Activated T-cell treated with anti-CD3 and anti-CD28 coated beads, Interleukin-2, amount 50 U/mL, for 72 hours (primary cell): ENCODE measurements at regions not wholly inside any gene's neighbourhood (a gene's known extent, or its start where the extent isn't known, plus 50 kb on each side); places are given as distances from the start of the nearest gene placed in this dataset.
A peak's percentile ranks its signal among the peaks of the same experiment; 100 is the strongest.

Experiments
- ATAC-seq, 2 donors: fragments of 150-1000 bp; cut with Tn5 transposase; replicated peaks in 1 of 2; 2 replicates each; pipeline ENCODE4 v1.10.0; 2021; ENCODE audit warnings: moderate library complexity in 2 of 2, mild to moderate bottlenecking in 1 of 2
- DNase-seq, 2 donors: peaks; one replicate each; pipeline ENCODE4 v3.0.0; 2021 to 2022; ENCODE audit warnings: mixed read lengths in 1 of 2
- H3K27ac Mint-ChIP-seq: one replicate; pipeline ENCODE4 v1.8.0; 2022; ENCODE audit warnings: mild to moderate bottlenecking, moderate library complexity, mixed read lengths
- H3K27me3 Mint-ChIP-seq: one replicate; pipeline ENCODE4 v1.8.0; 2022; ENCODE audit warnings: low read depth, mixed read lengths
- H3K36me3 Mint-ChIP-seq, 2 donors: one replicate each; pipeline ENCODE4 v1.8.0; 2022; ENCODE audit warnings: mixed read lengths in 2 of 2, mild to moderate bottlenecking in 1 of 2; ENCODE audit not compliant: insufficient read depth in 2 of 2
- H3K4me1 Mint-ChIP-seq: one replicate; pipeline ENCODE4 v1.8.0; 2022; ENCODE audit warnings: low read depth, mixed read lengths
- H3K4me3 Mint-ChIP-seq, 2 donors: one replicate each; pipeline ENCODE4 v1.8.0; 2022; ENCODE audit warnings: mild to moderate bottlenecking in 2 of 2, mixed read lengths in 2 of 2, moderate library complexity in 2 of 2
- H3K9me3 Mint-ChIP-seq, 2 donors: one replicate each; pipeline ENCODE4 v1.8.0; 2022; ENCODE audit warnings: mixed read lengths in 2 of 2

GRCh38 chr1:95561346-95561745 is 327.3 kb downstream of the RWDD3 start:
- no peak overlapping the region for H3K27ac Mint-ChIP-seq
- ATAC-seq (no peak), DNase-seq (no peak)
- peaks cover 8 to 12% of the 10 kb centered on the region in 2 donors for H3K9me3 Mint-ChIP-seq
- H3K4me1 Mint-ChIP-seq: no peaks in the 10 kb centered on the region
- no peak overlapping the region for H3K4me3 Mint-ChIP-seq
- H3K36me3 Mint-ChIP-seq: peaks cover 0 to 5% of the 10 kb centered on the region in 2 donors
- no peaks in the 10 kb centered on the region for H3K27me3 Mint-ChIP-seq

- no peak overlapping the region for H3K27ac Mint-ChIP-seq
- no peak overlapping the region for H3K4me3 Mint-ChIP-seq
- H3K4me1 Mint-ChIP-seq: no peaks in the 10 kb centered on the region
- DNase-seq (no peak), ATAC-seq (no peak)
- peaks cover 0 to 5% of the 10 kb centered on the region in 2 donors for H3K36me3 Mint-ChIP-seq
- peaks cover 8 to 11% of the 10 kb centered on the region in 2 donors for H3K9me3 Mint-ChIP-seq
- H3K27me3 Mint-ChIP-seq: no peaks in the 10 kb centered on the region
Observed at GRCh38 chr1:95562230-95562629, 328.2 kb downstream of the RWDD3 start.

GRCh38 chr1:95572002-95572401 is 338.0 kb downstream of the RWDD3 start:
- no peaks in the 10 kb centered on the region for H3K4me1 Mint-ChIP-seq
- H3K9me3 Mint-ChIP-seq: peaks cover 5 to 7% of the 10 kb centered on the region in 2 donors
- no peak overlapping the region for H3K4me3 Mint-ChIP-seq
- ATAC-seq (no peak), DNase-seq (no peak)
- no peak overlapping the region for H3K27ac Mint-ChIP-seq
- H3K27me3 Mint-ChIP-seq: no peaks in the 10 kb centered on the region
- H3K36me3 Mint-ChIP-seq: no peaks in the 10 kb centered on the region

- H3K9me3 Mint-ChIP-seq: peaks cover 5 to 9% of the 10 kb centered on the region in 2 donors
- H3K4me3 Mint-ChIP-seq: no peak overlapping the region
- no peaks in the 10 kb centered on the region for H3K27me3 Mint-ChIP-seq
- no peak overlapping the region for H3K27ac Mint-ChIP-seq
- H3K4me1 Mint-ChIP-seq: no peaks in the 10 kb centered on the region
- ATAC-seq (no peak), DNase-seq (no peak)
- no peaks in the 10 kb centered on the region for H3K36me3 Mint-ChIP-seq
Observed at GRCh38 chr1:95572962-95573361, 339.0 kb downstream of the RWDD3 start.

GRCh38 chr1:95575291-95575690 is 341.3 kb downstream of the RWDD3 start:
- Mint-ChIP-seq H3K4me1 (no peaks in the 10 kb centered on the region), H3K27me3 (no peaks in the 10 kb centered on the region), H3K4me3 (no peak overlapping the region), H3K9me3 (peaks cover 7 to 9% of the 10 kb centered on the region in 2 donors), H3K36me3 (no peaks in the 10 kb centered on the region), H3K27ac (no peak overlapping the region)
- ATAC-seq (no peak), DNase-seq (no peak)

- Mint-ChIP-seq H3K4me1 (no peaks in the 10 kb centered on the region), H3K36me3 (no peaks in the 10 kb centered on the region), H3K27ac (no peak overlapping the region), H3K27me3 (no peaks in the 10 kb centered on the region), H3K4me3 (no peak overlapping the region), H3K9me3 (peaks cover 7 to 13% of the 10 kb centered on the region in 2 donors)
- no peak for ATAC-seq
- no peak for DNase-seq
Observed at GRCh38 chr1:95578462-95578861, 344.5 kb downstream of the RWDD3 start.

GRCh38 chr1:95582191-95582590 is 348.2 kb downstream of the RWDD3 start:
- H3K4me3 Mint-ChIP-seq: no peak overlapping the region
- DNase-seq: no peak
- H3K27ac Mint-ChIP-seq: no peak overlapping the region
- no peak for ATAC-seq
- H3K4me1 Mint-ChIP-seq: no peaks in the 10 kb centered on the region
- H3K9me3 Mint-ChIP-seq: peaks cover 2 to 6% of the 10 kb centered on the region in 2 donors
- H3K36me3 Mint-ChIP-seq: no peaks in the 10 kb centered on the region
- no peaks in the 10 kb centered on the region for H3K27me3 Mint-ChIP-seq

GRCh38 chr1:95582746-95583145 is 348.7 kb downstream of the RWDD3 start:
- ATAC-seq: no peak
- Mint-ChIP-seq H3K27ac (no peak overlapping the region), H3K4me3 (no peak overlapping the region)

GRCh38 chr1:95583661-95584210 is 349.7 kb downstream of the RWDD3 start:
- Mint-ChIP-seq H3K9me3 (peaks cover 2 to 7% of the 10 kb centered on the region in 2 donors), H3K27me3 (no peaks in the 10 kb centered on the region), H3K36me3 (no peaks in the 10 kb centered on the region), H3K4me3 (no peak overlapping the region), H3K27ac (no peak overlapping the region), H3K4me1 (no peaks in the 10 kb centered on the region)
- no peak for DNase-seq
- ATAC-seq: no peak

More at GRCh38 chr1:95582746-95583145, 348.7 kb downstream of the RWDD3 start:
- Mint-ChIP-seq H3K9me3 (peaks cover 2 to 4% of the 10 kb centered on the region in 2 donors), H3K4me1 (no peaks in the 10 kb centered on the region), H3K27me3 (no peaks in the 10 kb centered on the region), H3K36me3 (no peaks in the 10 kb centered on the region)
- no peak for DNase-seq

- ATAC-seq: no peak
- Mint-ChIP-seq H3K27me3 (no peaks in the 10 kb centered on the region), H3K4me3 (no peak overlapping the region), H3K9me3 (peaks cover 2 to 11% of the 10 kb centered on the region in 2 donors), H3K27ac (no peak overlapping the region), H3K4me1 (no peaks in the 10 kb centered on the region), H3K36me3 (no peaks in the 10 kb centered on the region)
- DNase-seq: no peak
Observed at GRCh38 chr1:95584315-95584714, 350.3 kb downstream of the RWDD3 start.

GRCh38 chr1:95604771-95605170 is 370.8 kb downstream of the RWDD3 start:
- no peak overlapping the region for H3K4me3 Mint-ChIP-seq
- H3K27me3 Mint-ChIP-seq: no peaks in the 10 kb centered on the region
- H3K4me1 Mint-ChIP-seq: no peaks in the 10 kb centered on the region
- ATAC-seq (no peak), DNase-seq (no peak)
- no peaks in the 10 kb centered on the region for H3K36me3 Mint-ChIP-seq
- peaks cover 10 to 12% of the 10 kb centered on the region in 2 donors for H3K9me3 Mint-ChIP-seq
- H3K27ac Mint-ChIP-seq: no peak overlapping the region

GRCh38 chr1:95614197-95614596 is 380.2 kb downstream of the RWDD3 start:
- Mint-ChIP-seq H3K9me3 (peaks cover 2 to 4% of the 10 kb centered on the region in 2 donors), H3K27ac (no peak overlapping the region), H3K4me1 (no peaks in the 10 kb centered on the region), H3K4me3 (no peak overlapping the region), H3K36me3 (no peaks in the 10 kb centered on the region), H3K27me3 (no peaks in the 10 kb centered on the region)
- ATAC-seq: no peak
- DNase-seq: no peak

- Mint-ChIP-seq H3K27ac (peak overlapping the region; percentile 46), H3K4me1 (no peaks in the 10 kb centered on the region), H3K36me3 (peaks cover 0 to 1% of the 10 kb centered on the region in 2 donors), H3K4me3 (no peak overlapping the region), H3K9me3 (peaks cover 2 to 3% of the 10 kb centered on the region in 2 donors), H3K27me3 (no peaks in the 10 kb centered on the region)
- DNase-seq: no peak
- no peak for ATAC-seq
Observed at GRCh38 chr1:95615421-95615820, 381.4 kb downstream of the RWDD3 start.

GRCh38 chr1:95620076-95620475 is 386.1 kb downstream of the RWDD3 start:
- no peaks in the 10 kb centered on the region for H3K27me3 Mint-ChIP-seq
- no peaks in the 10 kb centered on the region for H3K4me1 Mint-ChIP-seq
- H3K27ac Mint-ChIP-seq: no peak overlapping the region
- peaks cover 0 to 1% of the 10 kb centered on the region in 2 donors for H3K36me3 Mint-ChIP-seq
- no peak overlapping the region for H3K4me3 Mint-ChIP-seq
- DNase-seq (no peak), ATAC-seq (no peak)
- H3K9me3 Mint-ChIP-seq: peaks cover 2 to 3% of the 10 kb centered on the region in 2 donors
